ENCODE measurements at regions not wholly inside any gene's neighbourhood (a gene's known extent, or its start where the extent isn't known, plus 50 kb on each side); places are given as distances from the start of the nearest gene placed in this dataset.

GRCh38 chr5:16229357-16229940 is 49.9 kb upstream of the MARCHF11 start:
- no peaks in the 10 kb centered on the region for H3K36me3 ChIP-seq (ENCODE audit: insufficient read depth, insufficient read length, low read length)
- no peaks in the 10 kb centered on the region for H3K9me3 ChIP-seq (ENCODE audit: insufficient read depth, low read length)
- H3K4me1 ChIP-seq (ENCODE audit: insufficient read depth, insufficient read length) = no peaks in the 10 kb centered on the region
- DNase-seq (ENCODE audit: low read depth, low spot score) = no peak
- no peak for TF ChIP-seq ZNF274 (IDR thresholded peaks at IDR 0.05; ENCODE audit: low read depth, low read length)
- TF ChIP-seq YY1 (IDR thresholded peaks at IDR 0.05; ENCODE audit: insufficient read depth, insufficient read length) = no peak
- no peak for TF ChIP-seq SUZ12 (IDR thresholded peaks at IDR 0.05; ENCODE audit: extremely low read depth, insufficient read depth, insufficient read length)
- no peaks in the 10 kb centered on the region for H3K27me3 ChIP-seq (ENCODE audit: insufficient read depth, insufficient read length)
- H3K4me3 ChIP-seq (ENCODE audit: insufficient read length, low read depth) = no peak overlapping the region
- H3K9ac ChIP-seq (ENCODE audit: insufficient read length, low read depth) = no peak overlapping the region

Measured in NT2/D1 (cell line).